HG02798 (cell line): ENCODE measurements at regions not wholly inside any gene's neighbourhood (a gene's known extent, or its start where the extent isn't known, plus 50 kb on each side); places are given as distances from the start of the nearest gene placed in this dataset.

ENCODE experiments used
- ATAC-seq: cut with Tn5 transposase; IDR thresholded peaks from one replicate; pipeline ENCODE4 v1.9.1; 2021; ENCODE audit warnings: mild to moderate bottlenecking; ENCODE audit not compliant: unreplicated experiment, poor library complexity

DNA sequence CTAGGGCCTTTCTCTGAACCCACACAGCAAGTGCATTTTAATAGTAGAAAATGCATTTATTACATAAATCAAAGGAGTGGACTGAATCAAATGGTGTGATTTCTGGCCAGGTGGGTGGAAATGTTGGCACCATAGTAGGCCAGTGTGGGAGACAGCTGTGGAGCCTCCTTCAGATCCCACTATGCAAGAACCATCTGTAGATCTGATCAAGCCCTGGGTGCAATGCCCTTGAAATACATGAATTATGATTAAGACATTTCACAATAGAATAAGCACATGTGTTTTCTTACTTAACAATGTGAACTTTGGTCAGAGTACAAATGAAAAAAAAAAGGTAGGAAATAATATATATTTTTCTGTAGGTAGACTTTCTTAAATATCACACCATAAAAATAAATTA, 204.3 kb downstream of the PCDH7 start:
- ATAC-seq: no peak

DNA sequence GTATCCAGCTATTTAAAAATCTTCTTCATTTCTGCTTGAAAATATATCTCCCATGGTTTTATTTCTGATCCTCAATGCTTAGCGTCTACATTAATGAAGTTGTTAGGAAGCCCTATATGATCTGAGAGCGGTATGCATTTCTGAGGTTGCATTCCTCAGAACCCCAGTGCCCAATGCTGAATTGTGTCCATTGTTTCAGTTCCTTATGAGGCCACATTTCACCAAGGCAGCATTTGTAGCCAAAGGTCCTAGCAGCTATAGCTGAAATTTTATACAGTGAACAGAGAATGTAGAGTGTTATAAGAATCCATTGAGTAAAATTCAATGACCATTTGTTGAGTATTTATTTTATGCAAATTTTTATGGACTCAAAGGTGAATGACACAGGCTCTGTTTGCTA, 209.5 kb downstream of the PCDH7 start:
- no peak for ATAC-seq

DNA sequence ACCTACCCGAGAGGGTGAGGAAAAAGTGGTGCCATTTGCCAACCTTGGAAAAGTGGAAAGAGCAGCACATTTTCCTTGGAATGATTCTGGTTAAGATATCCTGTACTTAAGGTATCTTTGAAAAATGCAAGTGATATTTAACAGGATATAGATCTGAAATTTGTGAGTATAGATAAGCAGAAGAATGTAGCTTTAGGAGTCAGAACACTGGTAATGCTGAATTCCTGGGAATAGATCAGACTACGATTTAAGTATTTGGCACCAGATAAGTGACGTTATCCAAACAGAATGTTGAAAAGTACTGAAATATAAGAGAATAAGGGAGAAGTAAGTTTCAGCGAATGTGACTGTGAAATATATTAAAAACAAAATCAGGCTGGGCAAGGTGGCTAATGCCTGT, 210.1 kb downstream of the PCDH7 start:
- ATAC-seq: no peak

DNA sequence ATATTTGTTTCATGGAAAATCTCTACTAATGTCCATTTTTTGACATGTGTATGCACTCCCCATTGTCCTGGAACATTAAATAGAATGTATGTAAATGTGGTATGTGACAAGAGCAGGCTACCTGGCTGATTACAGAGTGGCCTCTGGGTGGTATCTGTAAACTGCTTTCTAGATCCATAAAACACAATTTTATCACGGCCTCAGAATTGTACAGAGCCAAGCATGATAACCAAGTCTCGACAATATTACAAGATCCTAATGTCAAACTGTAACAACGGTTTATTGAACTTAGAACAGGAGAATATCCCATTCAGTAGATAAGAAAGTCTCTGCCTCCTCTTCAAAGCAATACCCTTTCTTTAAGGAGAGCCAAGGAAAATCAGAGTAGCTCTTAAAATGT, 212.4 kb downstream of the PCDH7 start:
- no peak for ATAC-seq

DNA sequence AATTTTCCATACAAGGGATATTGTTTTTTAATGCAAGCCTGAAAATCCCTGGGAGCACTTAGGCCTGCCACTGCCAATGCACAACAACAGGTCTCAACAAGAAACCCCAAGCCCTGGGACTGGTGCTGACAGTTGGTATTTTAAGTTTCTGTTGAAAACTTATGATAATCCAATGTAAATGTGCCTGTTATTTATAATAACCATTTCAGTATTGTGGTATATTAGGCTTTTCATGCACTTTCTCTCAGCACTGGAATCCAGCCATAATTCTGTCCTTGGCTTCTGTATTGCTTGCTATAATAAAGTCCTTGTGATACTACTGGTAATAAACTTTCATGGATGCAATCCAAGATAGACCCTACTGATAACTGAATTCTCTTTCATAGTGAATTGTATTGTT, 218.9 kb downstream of the PCDH7 start:
- ATAC-seq: no peak

DNA sequence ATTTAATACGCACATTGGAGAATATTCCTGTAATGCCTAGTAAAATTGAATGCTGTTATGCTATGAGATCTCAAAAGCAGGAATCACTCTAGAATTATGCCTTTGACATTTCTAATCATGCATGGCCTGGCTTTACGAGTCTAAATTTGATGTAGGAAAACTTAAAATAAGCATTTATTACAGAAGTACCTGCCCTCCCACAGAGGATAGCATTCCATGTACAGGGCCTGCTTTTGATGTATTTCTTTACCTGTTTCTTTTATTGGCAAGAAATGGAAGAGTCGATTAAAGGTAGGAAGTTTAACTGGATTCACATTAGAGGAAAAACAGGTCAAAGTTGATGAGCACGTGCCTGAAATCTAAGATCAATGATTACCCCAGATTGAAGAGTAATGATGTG, 219.5 kb downstream of the PCDH7 start:
- ATAC-seq: no peak

DNA sequence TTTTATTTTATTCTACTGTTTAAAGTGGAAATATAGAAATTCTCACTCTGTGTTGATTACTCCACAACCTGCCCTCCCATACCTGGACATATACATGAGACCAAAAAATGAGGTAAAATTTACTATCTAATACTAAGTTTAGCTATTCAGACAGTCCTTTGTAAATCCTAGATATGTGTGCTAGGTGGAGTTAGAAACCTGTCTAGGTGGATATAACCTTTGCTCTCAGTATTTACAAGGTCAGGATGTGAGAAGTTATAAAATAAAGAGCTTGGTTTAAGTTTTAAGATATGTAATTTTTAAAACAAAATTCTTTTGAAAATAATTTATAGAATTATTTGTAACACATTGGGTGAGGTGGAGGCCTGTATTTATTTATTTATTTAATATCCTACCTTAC, 221.5 kb downstream of the PCDH7 start:
- no peak for ATAC-seq

DNA sequence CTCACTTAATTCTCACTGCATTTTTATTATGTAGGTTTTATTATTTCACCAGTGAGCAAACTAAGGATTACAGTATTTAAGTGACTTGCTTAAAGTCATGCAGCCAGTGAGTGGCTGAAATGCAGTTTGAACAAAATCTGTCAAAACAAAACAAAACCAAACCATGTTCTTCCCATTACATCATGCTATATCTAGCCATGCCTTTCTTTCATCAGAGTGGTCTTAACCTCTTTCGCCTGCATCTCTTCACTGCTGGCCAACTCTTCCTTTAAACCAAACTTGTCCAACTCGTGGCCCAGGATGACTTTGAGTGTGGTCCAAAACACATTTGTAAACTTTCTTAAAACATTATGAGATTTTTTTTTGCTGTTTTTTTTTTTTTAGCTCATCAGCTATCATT, 223.2 kb downstream of the PCDH7 start:
- no peak for ATAC-seq

DNA sequence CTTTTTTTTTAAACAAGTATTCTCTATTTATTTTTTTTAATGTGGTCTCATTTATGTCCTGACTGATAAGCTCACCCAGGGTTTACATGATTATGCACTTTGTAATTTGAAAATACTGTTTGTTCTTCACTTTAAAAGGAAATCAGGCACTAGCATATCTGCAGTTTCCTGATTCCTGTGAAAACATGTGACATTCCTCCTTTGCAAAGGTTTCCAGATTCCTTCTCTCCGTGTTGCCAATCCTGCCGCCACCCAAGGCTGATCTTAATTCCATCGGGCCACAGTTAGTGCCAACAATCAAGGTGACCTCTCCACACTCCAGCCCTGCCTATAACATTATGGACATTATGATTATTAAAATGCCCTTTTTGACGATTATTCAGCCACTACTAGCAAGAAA, 225.4 kb downstream of the PCDH7 start:
- ATAC-seq: no peak

DNA sequence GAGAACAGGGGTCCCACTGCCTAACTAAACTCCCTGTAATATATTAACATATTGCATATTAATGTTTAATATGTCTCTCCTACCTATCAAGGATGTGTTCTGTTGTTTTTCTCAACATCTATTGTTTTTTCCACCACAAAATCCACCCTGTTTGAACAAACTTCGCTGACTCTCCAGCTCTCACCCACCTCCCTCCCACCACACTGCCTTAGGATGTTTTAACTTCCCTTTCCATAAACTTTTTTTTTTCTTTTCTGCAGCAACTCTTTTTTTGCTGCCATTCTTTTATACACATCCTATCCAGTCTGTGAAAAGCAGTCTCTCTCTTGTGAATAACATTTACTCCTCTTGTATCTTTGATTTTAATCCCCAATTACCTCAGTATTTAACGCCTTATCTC, 226.1 kb downstream of the PCDH7 start:
- ATAC-seq: no peak

DNA sequence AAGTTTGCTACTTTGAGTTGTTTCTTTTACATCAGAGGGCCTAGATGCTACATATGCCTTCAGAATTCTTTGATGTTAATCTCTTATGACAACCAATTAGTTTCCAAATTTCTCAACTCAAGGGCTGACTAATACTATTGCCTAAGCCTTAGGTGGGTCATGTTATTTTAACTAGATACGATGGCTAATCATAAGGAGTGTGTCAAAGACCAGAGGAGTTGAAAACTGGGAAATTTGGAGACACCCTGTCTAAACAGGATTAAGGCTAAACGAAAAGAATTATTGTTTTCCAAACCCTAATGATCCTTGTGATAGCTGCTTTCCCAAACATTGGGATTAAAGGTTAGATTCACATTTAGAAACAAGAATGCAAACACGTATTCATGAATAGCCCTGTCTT, 228.5 kb downstream of the PCDH7 start:
- ATAC-seq: no peak

DNA sequence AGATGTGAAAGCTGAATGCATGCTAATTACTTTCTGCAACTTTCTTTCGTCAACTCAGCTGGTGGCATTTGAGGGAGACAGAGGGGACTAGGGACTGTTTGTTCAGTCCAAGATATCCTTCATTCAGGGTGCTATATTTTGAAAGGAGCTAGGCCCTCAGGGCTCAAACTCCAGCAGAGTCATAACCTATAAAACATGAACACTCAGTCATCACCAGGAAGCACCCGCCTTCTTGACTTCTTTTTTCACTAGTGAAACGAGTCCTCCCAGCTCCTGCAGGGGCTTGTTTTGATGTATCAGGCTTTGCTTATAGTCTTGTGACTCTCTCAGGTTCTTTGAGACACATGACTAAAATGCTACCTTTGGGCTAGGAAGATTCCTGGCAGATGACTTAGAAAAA, 230.6 kb downstream of the PCDH7 start:
- ATAC-seq: no peak

DNA sequence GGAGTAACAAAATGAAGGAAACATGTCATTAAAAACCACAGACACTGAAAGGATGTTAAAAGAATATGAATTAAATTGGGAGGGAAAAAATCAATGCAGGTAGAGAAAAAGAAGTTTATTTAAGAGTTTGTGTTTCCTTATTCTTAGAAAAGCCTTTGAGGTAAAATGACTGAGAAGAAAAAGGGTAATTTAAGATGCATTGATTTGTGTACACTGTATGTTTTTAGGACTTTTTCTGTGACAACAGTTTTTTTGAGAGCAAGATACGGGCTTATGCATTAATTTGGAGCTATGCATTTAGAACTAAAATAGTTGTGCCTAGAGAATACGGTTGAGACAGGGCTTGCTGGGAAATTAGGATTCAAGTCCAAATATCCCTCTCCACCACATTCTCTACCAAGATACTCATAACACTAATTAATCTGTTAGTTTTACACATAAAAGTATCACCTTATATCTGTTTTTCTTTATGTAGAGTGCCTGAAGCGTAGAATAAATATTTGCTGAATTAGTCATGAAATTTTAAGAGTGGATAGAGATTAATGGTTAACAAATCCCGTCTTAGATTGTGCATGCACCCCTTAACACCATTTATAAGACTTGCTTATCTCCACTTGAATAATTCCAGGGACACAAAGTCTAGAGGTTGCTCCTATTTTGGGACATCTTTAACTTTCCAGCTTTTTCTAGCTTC, 232.5 kb downstream of the PCDH7 start:
- no peak for ATAC-seq

DNA sequence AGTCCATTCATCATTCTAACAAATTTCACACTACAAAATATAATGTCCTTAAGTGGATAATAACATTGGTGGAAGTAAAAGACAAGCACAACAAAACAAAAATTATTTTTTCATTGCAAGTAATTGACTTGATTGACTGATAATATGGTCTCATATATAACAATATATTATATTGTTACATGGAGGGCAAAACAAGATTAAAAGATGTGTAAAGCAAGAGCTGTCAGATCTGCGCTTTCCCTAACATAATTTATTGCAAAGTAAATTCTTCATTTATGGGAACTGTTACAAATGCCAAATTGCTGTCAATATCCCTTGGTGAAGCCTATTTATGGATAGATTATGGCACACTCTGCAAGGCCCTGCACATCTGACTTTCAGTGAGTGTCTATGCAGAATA, 233.6 kb downstream of the PCDH7 start:
- ATAC-seq: no peak

DNA sequence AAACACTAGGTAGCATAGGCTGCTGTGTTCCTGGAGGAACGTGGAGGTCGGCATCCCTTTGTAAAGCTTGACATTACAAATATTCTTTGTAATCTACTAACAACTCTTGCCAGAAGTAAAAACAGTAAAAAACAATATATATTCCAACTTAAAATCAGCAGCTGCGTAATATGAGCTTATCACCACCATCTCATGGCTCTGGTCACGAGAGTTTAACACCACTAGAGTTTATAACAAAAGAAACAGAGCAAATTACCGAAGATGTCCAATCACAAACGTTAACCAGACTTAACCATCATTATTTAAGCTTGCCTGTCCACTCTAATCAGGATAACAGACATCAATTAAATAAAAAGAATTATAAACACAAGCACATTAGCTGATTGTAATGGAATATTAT, 236.7 kb downstream of the PCDH7 start:
- ATAC-seq: no peak

DNA sequence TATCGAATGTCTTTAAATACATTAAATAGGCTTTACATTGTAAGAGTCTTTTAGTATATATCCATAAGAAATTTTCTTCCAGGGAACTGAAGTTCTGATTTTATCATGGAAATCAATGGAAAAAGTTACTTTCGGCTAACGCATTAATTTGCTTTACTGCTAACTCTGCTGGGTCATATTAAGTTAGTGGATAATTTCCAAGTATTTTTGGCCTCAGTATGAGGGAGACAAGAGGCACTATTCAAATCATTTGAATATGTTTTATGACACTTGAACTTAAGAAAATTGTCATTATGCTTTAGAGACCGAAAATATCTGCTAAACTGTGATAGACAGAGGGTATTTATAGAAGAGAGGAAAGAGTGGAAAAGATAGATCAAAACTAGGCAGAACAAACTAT, 237.5 kb downstream of the PCDH7 start:
- no peak for ATAC-seq

DNA sequence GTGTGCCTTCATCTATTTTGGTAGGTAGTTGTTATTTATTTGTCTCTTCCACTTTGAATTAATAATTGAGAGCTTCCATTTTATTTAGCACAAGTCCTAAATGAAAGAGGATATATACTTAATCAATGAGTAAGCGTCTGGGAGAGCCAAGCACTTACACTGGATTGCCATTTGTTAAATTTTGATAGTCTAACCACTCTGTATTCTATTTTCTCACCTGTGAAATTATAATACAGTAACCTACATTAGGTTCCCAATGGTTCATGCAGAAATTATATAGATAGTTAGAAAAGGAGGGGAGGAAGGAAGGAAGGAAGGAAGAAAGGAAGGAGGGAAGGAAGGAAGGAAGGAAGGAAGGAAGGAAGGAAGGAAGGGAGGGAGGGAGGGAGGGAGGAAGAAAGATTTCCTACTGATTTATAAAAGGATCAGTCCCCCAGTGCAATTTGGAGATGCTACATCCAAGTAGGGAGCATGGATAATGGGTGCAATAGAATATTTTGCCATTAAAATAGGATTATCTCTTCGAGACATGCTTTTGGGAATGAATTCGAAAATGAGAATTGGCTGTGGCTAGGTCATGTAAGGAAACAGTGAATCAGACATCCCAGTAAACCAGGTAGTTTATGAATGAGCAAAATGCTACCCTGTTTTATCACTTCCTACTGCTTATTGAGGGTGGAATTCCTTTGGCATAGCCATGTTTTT, 239.8 kb downstream of the PCDH7 start:
- no peak for ATAC-seq

DNA sequence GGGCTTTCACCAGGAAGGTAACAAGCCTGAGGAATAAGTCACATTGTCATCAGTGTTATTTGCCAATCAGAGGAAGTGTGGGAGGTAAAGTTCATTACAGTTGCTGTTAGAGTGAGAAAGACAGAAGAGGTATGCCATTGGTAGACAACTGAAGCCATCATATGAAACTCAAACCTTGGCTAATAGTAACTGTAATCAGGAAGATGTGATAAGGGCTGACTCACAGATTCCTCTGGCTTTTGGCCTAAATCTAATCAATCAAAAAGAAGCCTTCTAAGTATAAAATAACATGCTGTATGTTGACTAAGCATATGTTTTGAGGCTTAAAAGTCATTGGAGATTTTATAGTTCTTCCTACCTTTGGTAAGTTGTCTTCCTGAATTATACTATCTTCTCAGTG, 242.8 kb downstream of the PCDH7 start:
- ATAC-seq: no peak

DNA sequence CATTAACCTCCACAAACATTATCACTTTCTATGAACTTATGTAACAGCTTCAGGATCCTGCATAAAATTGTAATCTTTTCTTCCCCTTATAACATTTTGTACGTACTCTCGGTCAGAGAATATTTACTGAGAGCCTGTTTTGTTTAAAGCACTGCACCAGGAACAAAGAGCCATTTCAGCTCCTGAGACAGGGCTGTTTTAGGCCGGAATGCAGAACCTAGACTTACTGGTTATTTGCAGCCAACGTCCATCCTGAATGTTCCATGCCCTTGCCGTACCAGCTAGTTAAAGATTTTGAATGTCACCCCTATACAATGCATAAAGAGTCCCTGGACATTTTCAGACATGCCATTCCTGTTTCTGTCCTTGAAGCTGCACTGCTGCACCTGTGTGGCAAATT, 248.8 kb downstream of the PCDH7 start:
- ATAC-seq: no peak

DNA sequence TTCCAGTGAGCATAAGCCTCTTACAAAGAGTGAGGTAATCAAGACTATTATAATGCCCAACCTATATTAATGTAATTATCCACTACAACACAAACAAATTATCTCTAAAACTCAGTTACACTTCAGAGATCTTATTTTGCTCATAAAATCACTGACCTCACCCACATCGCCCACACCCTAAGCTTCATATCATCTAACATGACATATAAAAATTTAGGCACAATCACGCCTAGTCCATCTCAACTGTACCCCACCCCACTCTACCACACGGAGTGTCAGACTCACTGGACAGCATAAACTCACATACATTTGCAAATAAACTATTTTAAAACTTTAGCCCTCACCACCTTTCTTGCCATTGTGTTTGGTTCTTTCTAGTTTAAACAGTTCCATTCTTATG, 252.4 kb downstream of the PCDH7 start:
- ATAC-seq: no peak

DNA sequence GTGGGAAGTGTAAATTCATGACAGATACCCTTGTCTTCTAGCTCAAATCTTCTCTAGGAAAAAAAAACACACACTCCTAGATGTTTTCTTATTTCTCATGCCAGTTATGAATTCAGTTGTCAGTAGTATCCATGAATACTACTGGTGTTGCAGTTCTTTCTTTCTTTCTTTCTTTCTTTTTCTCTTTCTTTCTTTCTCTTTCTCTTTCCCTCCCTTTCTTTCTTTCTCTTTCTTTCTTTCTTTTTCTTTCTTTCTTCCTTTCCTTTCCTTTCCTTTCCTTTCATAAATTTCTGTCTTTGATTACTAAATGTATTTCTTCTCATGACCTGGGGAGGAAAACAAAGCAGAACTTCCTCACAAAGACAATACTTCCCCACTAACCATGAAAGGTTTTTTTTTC, 253.8 kb downstream of the PCDH7 start:
- ATAC-seq: no peak

DNA sequence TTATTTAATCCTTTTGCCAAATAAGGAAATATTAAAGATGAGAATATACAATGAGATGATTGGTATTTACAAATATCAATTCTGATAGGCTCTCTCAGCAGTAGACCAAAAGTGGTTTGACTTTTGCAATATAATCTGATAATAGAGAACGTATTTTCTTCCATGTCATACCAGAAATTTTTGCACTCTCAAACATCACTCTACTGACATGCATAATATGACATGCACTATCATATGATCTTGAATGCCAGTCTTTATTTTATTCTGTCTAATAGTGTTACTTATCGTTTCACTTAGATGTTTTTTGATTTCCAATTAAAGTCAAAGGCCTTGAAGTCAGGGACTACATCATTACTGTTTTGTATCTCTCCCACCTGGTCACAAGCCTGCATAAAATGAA, 259.2 kb downstream of the PCDH7 start:
- no peak for ATAC-seq
